H9 (cell line): ENCODE measurements at regions not wholly inside any gene's neighbourhood (a gene's known extent, or its start where the extent isn't known, plus 50 kb on each side); places are given as distances from the start of the nearest gene placed in this dataset.

Experiments used
- DNase-seq: peaks from one replicate; pipeline ENCODE4 v3.0.0-alpha.2; 2017
- H2AFZ ChIP-seq: one replicate; pipeline ENCODE4 v1.6.1; 2013; ENCODE audit warnings: mild to moderate bottlenecking, low read length, control low read depth, moderate library complexity
- H2AK5ac ChIP-seq: 2 replicates; pipeline ENCODE4 v1.6.1; 2013; ENCODE audit warnings: low read length, control low read depth, mixed read lengths; ENCODE audit not compliant: insufficient read length
- H2BK120ac ChIP-seq: one replicate; pipeline ENCODE4 v1.6.1; 2013; ENCODE audit warnings: low read depth, mild to moderate bottlenecking, low read length, control low read depth, inconsistent platforms; ENCODE audit not compliant: poor library complexity, severe bottlenecking
- H2BK12ac ChIP-seq: 2 replicates; pipeline ENCODE4 v1.6.1; 2013; ENCODE audit warnings: low read length, control low read depth, mixed read lengths, low read depth; ENCODE audit not compliant: insufficient read length
- H2BK15ac ChIP-seq: 2 replicates; pipeline ENCODE4 v1.6.1; 2013; ENCODE audit warnings: low read depth, low read length, control low read depth
- H2BK20ac ChIP-seq: one replicate; pipeline ENCODE4 v1.6.1; 2013; ENCODE audit warnings: low read depth, mild to moderate bottlenecking, low read length, control low read depth, inconsistent platforms; ENCODE audit not compliant: poor library complexity, severe bottlenecking
- H2BK5ac ChIP-seq: 2 replicates; pipeline ENCODE4 v1.6.1; 2013; ENCODE audit warnings: low read length, control low read depth, mixed read lengths; ENCODE audit not compliant: insufficient read length
- H3K14ac ChIP-seq: 2 replicates; pipeline ENCODE4 v1.6.1; 2013; ENCODE audit warnings: low read length, control low read depth; ENCODE audit not compliant: insufficient read depth
- H3K18ac ChIP-seq: 2 replicates; pipeline ENCODE4 v1.6.1; 2013; ENCODE audit warnings: low read depth, mild to moderate bottlenecking, mixed read lengths, low read length, control low read depth; ENCODE audit not compliant: insufficient read length
- H3K23ac ChIP-seq: 2 replicates; pipeline ENCODE4 v1.6.1; 2013; ENCODE audit warnings: low read length, control low read depth, mixed read lengths, low read depth; ENCODE audit not compliant: insufficient read length
- H3K23me2 ChIP-seq: 2 replicates; pipeline ENCODE4 v1.6.1; 2013; ENCODE audit warnings: low read depth, mild to moderate bottlenecking, mixed read lengths, low read length, control low read depth; ENCODE audit not compliant: insufficient read length, poor library complexity, severe bottlenecking
- H3K27ac ChIP-seq: 2 replicates; pipeline ENCODE4 v1.5.1; 2013; ENCODE audit warnings: low read length, control low read depth, mixed read lengths, low read depth; ENCODE audit not compliant: insufficient read length
- H3K27me3 ChIP-seq: 2 replicates; pipeline ENCODE4 v1.6.1; 2013; ENCODE audit warnings: low read length, control low read depth, inconsistent platforms; ENCODE audit not compliant: insufficient read depth
- H3K4ac ChIP-seq: 2 replicates; pipeline ENCODE4 v1.6.1; 2013; ENCODE audit warnings: low read depth, mild to moderate bottlenecking, control low read depth, inconsistent platforms, low read length, moderate library complexity
- H3K4me1 ChIP-seq: 2 replicates; pipeline ENCODE4 v1.6.1; 2013; ENCODE audit warnings: low read length, control low read depth, inconsistent platforms; ENCODE audit not compliant: insufficient read depth
- H3K4me2 ChIP-seq: 2 replicates; pipeline ENCODE4 v1.6.1; 2013; ENCODE audit warnings: low read length, control low read depth, mixed read lengths; ENCODE audit not compliant: insufficient read length, insufficient read depth
- H3K56ac ChIP-seq: 2 replicates; pipeline ENCODE4 v1.6.1; 2013; ENCODE audit warnings: low read depth, mild to moderate bottlenecking, mixed read lengths, low read length, control low read depth; ENCODE audit not compliant: insufficient read length
- H3K79me1 ChIP-seq: 2 replicates; pipeline ENCODE4 v1.6.1; 2013; ENCODE audit warnings: low read depth, mild to moderate bottlenecking, moderate library complexity, low read length, control low read depth, inconsistent platforms; ENCODE audit not compliant: insufficient read depth, poor library complexity, severe bottlenecking
- H3K79me2 ChIP-seq: 2 replicates; pipeline ENCODE4 v1.6.1; 2013; ENCODE audit warnings: low read length, control low read depth, inconsistent platforms; ENCODE audit not compliant: insufficient read depth
- H3K9ac ChIP-seq: 2 replicates; pipeline ENCODE4 v1.6.1; 2013; ENCODE audit warnings: low read length, control low read depth, mixed read lengths; ENCODE audit not compliant: insufficient read length; ENCODE audit errors: extremely low read depth
- H3K9me3 ChIP-seq: one replicate; pipeline ENCODE4 v1.6.1; 2013; ENCODE audit warnings: low read depth, low read length, inconsistent platforms; ENCODE audit not compliant: control insufficient read depth
- H3T11ph ChIP-seq: one replicate; pipeline ENCODE4 v1.6.1; 2013; ENCODE audit warnings: mild to moderate bottlenecking, low read length, control low read depth, inconsistent platforms
- H4K20me1 ChIP-seq: one replicate; pipeline ENCODE4 v1.6.1; 2013; ENCODE audit not compliant: control insufficient read depth, insufficient read length, insufficient read depth
- H4K5ac ChIP-seq: 2 replicates; pipeline ENCODE4 v1.6.1; 2013; ENCODE audit warnings: low read depth, mild to moderate bottlenecking, mixed read lengths, low read length, control low read depth; ENCODE audit not compliant: insufficient read length
- H4K8ac ChIP-seq: replicated peaks from 2 replicates; pipeline ENCODE4 v1.6.1; 2013; ENCODE audit warnings: low read length, control low read depth, mixed read lengths, low read depth; ENCODE audit not compliant: insufficient read length
- H4K91ac ChIP-seq: 2 replicates; pipeline ENCODE4 v1.6.1; 2013; ENCODE audit warnings: low read depth, mild to moderate bottlenecking, moderate library complexity, mixed read lengths, low read length, control low read depth; ENCODE audit not compliant: insufficient read length
- H3K27ac Mint-ChIP-seq, 3 experiments: 2 replicates in 2 of 3; 3 replicates in 1 of 3; pipeline ENCODE4 v1.8.0; 2020 to 2021; ENCODE audit warnings: mixed read lengths in 3 of 3, mild to moderate bottlenecking in 1 of 3, moderate library complexity in 1 of 3
- H3K27me3 Mint-ChIP-seq: 2 replicates; pipeline ENCODE4 v1.8.0; 2021; ENCODE audit warnings: low read depth, mild to moderate bottlenecking, moderate library complexity, mixed read lengths
- H3K36me3 Mint-ChIP-seq, 3 experiments: 2 replicates in 2 of 3; 3 replicates in 1 of 3; pipeline ENCODE4 v1.8.0; 2020 to 2021; ENCODE audit warnings: low read depth in 3 of 3, mixed read lengths in 3 of 3; ENCODE audit not compliant: insufficient read depth in 1 of 3
- H3K4me1 Mint-ChIP-seq, 2 experiments: 2 replicates each; pipeline ENCODE4 v1.8.0; 2020; ENCODE audit warnings: mixed read lengths in 2 of 2
- H3K4me3 Mint-ChIP-seq, 2 experiments: 2 replicates in 1 of 2; 3 replicates in 1 of 2; pipeline ENCODE4 v1.8.0; 2020 to 2021; ENCODE audit warnings: mild to moderate bottlenecking in 2 of 2, mixed read lengths in 2 of 2, moderate library complexity in 1 of 2
- H3K9me3 Mint-ChIP-seq, 2 experiments: 2 replicates in 1 of 2; 3 replicates in 1 of 2; pipeline ENCODE4 v1.8.0; 2020; ENCODE audit warnings: mild to moderate bottlenecking in 2 of 2, mixed read lengths in 2 of 2, moderate library complexity in 1 of 2
- WGBS: extraction: QIAGEN DNeasy Blood & Tissue Kit; methylation state at CpG from one replicate; pipeline ENCODE4 v1.1.7; 2013; ENCODE audit warnings: missing lambda C conversion rate, low lambda C conversion rate, mixed read lengths; ENCODE audit not compliant: insufficient read length; ENCODE audit errors: extremely low coverage; 5-methylcytosine and 5-hydroxymethylcytosine counted together
- TF ChIP-seq, protein P1 (sequence below): fragments of 200-600 bp; sonication (generic); conservative IDR thresholded peaks from 3 replicates; pipeline ENCODE4 v1.8.0; 2021; ENCODE audit warnings: antibody characterized with exemption, mild to moderate bottlenecking

- no peaks in the 10 kb centered on the region for H3K36me3 Mint-ChIP-seq
- no peak overlapping the region for H3K14ac ChIP-seq
- no peaks in the 10 kb centered on the region for H4K20me1 ChIP-seq
- H3K23ac ChIP-seq, result no peak overlapping the region
- H2BK12ac ChIP-seq, result no peak overlapping the region
- peaks cover 32 to 38% of the 10 kb centered on the region in 2 experiments for H3K4me1 Mint-ChIP-seq
- H3K4me1 ChIP-seq, result peaks cover 5% of the 10 kb centered on the region
- H2AFZ ChIP-seq, result no peak overlapping the region
- H2AK5ac ChIP-seq, result no peak overlapping the region
- WGBS, result no CpG with 5 or more reads among the region's 6 CpGs
- no peak overlapping the region for H3K56ac ChIP-seq
- H2BK15ac ChIP-seq, result no peak overlapping the region
- H3K18ac ChIP-seq, result no peak overlapping the region
- TF ChIP-seq, protein P1, sequence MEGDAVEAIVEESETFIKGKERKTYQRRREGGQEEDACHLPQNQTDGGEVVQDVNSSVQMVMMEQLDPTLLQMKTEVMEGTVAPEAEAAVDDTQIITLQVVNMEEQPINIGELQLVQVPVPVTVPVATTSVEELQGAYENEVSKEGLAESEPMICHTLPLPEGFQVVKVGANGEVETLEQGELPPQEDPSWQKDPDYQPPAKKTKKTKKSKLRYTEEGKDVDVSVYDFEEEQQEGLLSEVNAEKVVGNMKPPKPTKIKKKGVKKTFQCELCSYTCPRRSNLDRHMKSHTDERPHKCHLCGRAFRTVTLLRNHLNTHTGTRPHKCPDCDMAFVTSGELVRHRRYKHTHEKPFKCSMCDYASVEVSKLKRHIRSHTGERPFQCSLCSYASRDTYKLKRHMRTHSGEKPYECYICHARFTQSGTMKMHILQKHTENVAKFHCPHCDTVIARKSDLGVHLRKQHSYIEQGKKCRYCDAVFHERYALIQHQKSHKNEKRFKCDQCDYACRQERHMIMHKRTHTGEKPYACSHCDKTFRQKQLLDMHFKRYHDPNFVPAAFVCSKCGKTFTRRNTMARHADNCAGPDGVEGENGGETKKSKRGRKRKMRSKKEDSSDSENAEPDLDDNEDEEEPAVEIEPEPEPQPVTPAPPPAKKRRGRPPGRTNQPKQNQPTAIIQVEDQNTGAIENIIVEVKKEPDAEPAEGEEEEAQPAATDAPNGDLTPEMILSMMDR, result no peak
- no peaks in the 10 kb centered on the region for H3K9me3 Mint-ChIP-seq
- H3K9me3 ChIP-seq, result no peaks in the 10 kb centered on the region
- no peaks in the 10 kb centered on the region for H3K27me3 Mint-ChIP-seq
- H3K27ac ChIP-seq, result no peak overlapping the region
- H3K79me1 ChIP-seq, result no peaks in the 10 kb centered on the region
- H3K27me3 ChIP-seq, result no peaks in the 10 kb centered on the region
- no peak overlapping the region for H4K5ac ChIP-seq
- H3K79me2 ChIP-seq, result no peaks in the 10 kb centered on the region
- H2BK120ac ChIP-seq, result no peak overlapping the region
- no peak overlapping the region for H2BK20ac ChIP-seq
- no peak overlapping the region for H4K91ac ChIP-seq
- H3K4me2 ChIP-seq, result no peak overlapping the region
- H2BK5ac ChIP-seq, result no peak overlapping the region
- H3K9ac ChIP-seq, result no peak overlapping the region
- H3T11ph ChIP-seq, result no peak overlapping the region
- no peak overlapping the region for H3K4ac ChIP-seq
- H3K27ac Mint-ChIP-seq, result no peak overlapping the region
- H3K4me3 Mint-ChIP-seq, result no peak overlapping the region
- H3K23me2 ChIP-seq, result no peaks in the 10 kb centered on the region
- DNase-seq, result no peak
- no peak overlapping the region for H4K8ac ChIP-seq
These were observed 58.6 kb upstream of the RNF152 start for GRCh38 chr18:61951396-61951795.
